HepG2 (cell line): ENCODE measurements at regions not wholly inside any gene's neighbourhood (a gene's known extent, or its start where the extent isn't known, plus 50 kb on each side); places are given as distances from the start of the nearest gene placed in this dataset.

Source experiments
- ATAC-seq: fragments of 200-7000 bp; cut with Tn5 transposase; 3 replicates; pipeline ENCODE4 v1.9.1; 2020; ENCODE audit warnings: mild to moderate bottlenecking, moderate library complexity
- BruUV-seq: library from RNA; stranded (reverse); fragments of 400-500 nt; replicated peaks from 2 replicates; lab custom pipeline; 2021; lab: Mats Ljungman, UMichigan
- CTCF ChIA-PET: fragments of 300-600 bp; formaldehyde crosslinking; extraction: SDS; loops from one replicate; lab custom pipeline; 2021; ENCODE audit warnings: low total read pairs, inconsistent platforms, low intra/inter-chr PET ratio; lab: Yijun Ruan, JAX
- POLR2A ChIA-PET: fragments of 350-600 bp; sonication (Branson Sonifier 250); formaldehyde crosslinking; loops from one replicate; lab custom pipeline; 2020; ENCODE audit warnings: antibody characterized with exemption, inconsistent platforms; lab: Yijun Ruan, JAX
- DNase-seq: peaks from one replicate; pipeline ENCODE4 v3.0.0-alpha.2; 2015; ENCODE audit warnings: low spot score
- FAIRE-seq: peaks from 3 replicates; lab custom pipeline; 2011; peaks lifted over from hg19 to GRCh38; lab: Jason Lieb, UNC
- H2AFZ ChIP-seq: one replicate; pipeline ENCODE4 v1.6.1; 2011; ENCODE audit warnings: low read length, inconsistent platforms
- H3K27ac ChIP-seq: fragments of 300-600 bp; 3 replicates; pipeline ENCODE4 v1.8.0; 2011; ENCODE audit warnings: mixed run types, mild to moderate bottlenecking, mixed read lengths, low read length, inconsistent platforms; ENCODE audit not compliant: insufficient read depth; ENCODE audit errors: extremely low read length
- H3K27me3 ChIP-seq, 2 experiments: fragments of 200-600 bp in 1 of 2; 2 replicates in 1 of 2; 3 replicates in 1 of 2; pipeline versions ENCODE4 v1.6.0 to v1.8.0; 2011; ENCODE audit warnings: low read length in 2 of 2, mild to moderate bottlenecking in 2 of 2, moderate library complexity in 2 of 2, inconsistent platforms in 1 of 2; ENCODE audit not compliant: insufficient read depth in 2 of 2, control insufficient read depth in 1 of 2
- H3K36me3 ChIP-seq, 2 experiments: fragments of 200-600 bp in 1 of 2; replicated peaks in 1 of 2; 2 replicates in 1 of 2; 3 replicates in 1 of 2; pipeline versions ENCODE4 v1.5.1 to v1.8.0; 2011; ENCODE audit warnings: low read length in 2 of 2, inconsistent platforms in 1 of 2; ENCODE audit not compliant: insufficient read depth in 2 of 2, control insufficient read depth in 1 of 2
- H3K4me1 ChIP-seq: 2 replicates; pipeline ENCODE4 v1.5.1; 2012; ENCODE audit warnings: low read length, inconsistent platforms; ENCODE audit not compliant: insufficient read depth
- H3K4me2 ChIP-seq: 2 replicates; pipeline ENCODE4 v1.6.0; 2011; ENCODE audit warnings: low read depth, low read length, inconsistent platforms
- H3K4me3 ChIP-seq, 3 experiments: fragments of 200-600 bp in 1 of 3; sonication (generic), shearing (Covaris generic) in 1 of 3; replicated peaks in 1 of 3; 2 replicates each; pipeline ENCODE4 v1.5.1; 2011 to 2016; ENCODE audit warnings: low read length in 3 of 3, inconsistent platforms in 2 of 3, low read depth in 2 of 3, mild to moderate bottlenecking in 2 of 3, control low read depth in 1 of 3, mixed read lengths in 1 of 3; ENCODE audit not compliant: insufficient read depth in 1 of 3
- H3K79me2 ChIP-seq: one replicate; pipeline ENCODE4 v1.6.1; 2011; ENCODE audit warnings: low read length, inconsistent platforms; ENCODE audit not compliant: insufficient read depth
- H3K9ac ChIP-seq: 2 replicates; pipeline ENCODE4 v1.6.0; 2011; ENCODE audit warnings: mild to moderate bottlenecking, low read depth, low read length, inconsistent platforms; ENCODE audit not compliant: insufficient read depth
- H3K9me3 ChIP-seq: 2 replicates; pipeline ENCODE4 v1.5.1; 2012; ENCODE audit warnings: mild to moderate bottlenecking, low read length
- H4K20me1 ChIP-seq: 2 replicates; pipeline ENCODE4 v1.6.0; 2011; ENCODE audit warnings: inconsistent platforms, mild to moderate bottlenecking, low read length, moderate library complexity; ENCODE audit not compliant: insufficient read depth
- BORCS8-MEF2B ChIP-seq: sonication (generic); formaldehyde crosslinking; IDR thresholded peaks from 2 replicates; pipeline ENCODE4 v1.8.0; 2022; ENCODE audit warnings: mild to moderate bottlenecking, missing genetic modification reagents
- HES4 ChIP-seq: sonication (generic); formaldehyde crosslinking; IDR thresholded peaks from 2 replicates; pipeline ENCODE4 v1.9.0; 2021; ENCODE audit warnings: mild to moderate bottlenecking, missing genetic modification reagents, borderline replicate concordance
- NR1H2 ChIP-seq: sonication (generic); formaldehyde crosslinking; IDR thresholded peaks from 2 replicates; pipeline ENCODE4 v1.8.1; 2022; ENCODE audit warnings: low read depth, missing genetic modification reagents, borderline replicate concordance
- PBX2 ChIP-seq: IDR thresholded peaks from 2 replicates; pipeline ENCODE4 v1.6.1; 2016; ENCODE audit warnings: control low read depth
- PHF5A ChIP-seq: IDR thresholded peaks from one replicate; pipeline ENCODE4 v1.6.1; 2018; ENCODE audit warnings: low read depth, missing genetic modification reagents; ENCODE audit not compliant: unreplicated experiment
- RBM39 ChIP-seq: fragments of 200-400 bp; formaldehyde crosslinking; IDR thresholded peaks from one replicate; pipeline ENCODE4 v1.6.1; 2018; ENCODE audit warnings: antibody characterized with exemption, mild to moderate bottlenecking, low read depth, low read length; ENCODE audit not compliant: poor library complexity, severe bottlenecking
- YEATS4 ChIP-seq: sonication (generic); formaldehyde crosslinking; IDR thresholded peaks from 2 replicates; pipeline ENCODE4 v1.4.0; 2020; ENCODE audit warnings: missing genetic modification reagents, borderline replicate concordance
- ZC3H4 ChIP-seq: sonication (generic); formaldehyde crosslinking; IDR thresholded peaks from 2 replicates; pipeline ENCODE4 v1.4.0; 2020; ENCODE audit warnings: missing genetic modification reagents, borderline replicate concordance
- ZNF296 ChIP-seq: sonication (generic); formaldehyde crosslinking; conservative IDR thresholded peaks from 2 replicates; pipeline ENCODE4 v1.5.0; 2020; ENCODE audit warnings: mild to moderate bottlenecking, missing genetic modification reagents
- ZNF530 ChIP-seq: sonication (generic); formaldehyde crosslinking; IDR thresholded peaks from 2 replicates; pipeline ENCODE4 v1.5.0; 2020; ENCODE audit warnings: low read depth, mild to moderate bottlenecking, missing genetic modification reagents
- ZNF543 ChIP-seq: sonication (generic); formaldehyde crosslinking; IDR thresholded peaks from 2 replicates; pipeline ENCODE4 v1.4.0; 2020; ENCODE audit warnings: mild to moderate bottlenecking, missing genetic modification reagents
- ZNF713 ChIP-seq: sonication (generic); formaldehyde crosslinking; IDR thresholded peaks from 2 replicates; pipeline ENCODE4 v1.4.0; 2020; ENCODE audit warnings: mild to moderate bottlenecking, missing genetic modification reagents
- ZNF770 ChIP-seq: sonication (generic); formaldehyde crosslinking; IDR thresholded peaks from 2 replicates; pipeline ENCODE4 v1.5.0; 2020; ENCODE audit warnings: mild to moderate bottlenecking, missing genetic modification reagents
- ZSCAN20 ChIP-seq: sonication (generic); formaldehyde crosslinking; IDR thresholded peaks from 2 replicates; pipeline ENCODE4 v1.4.0; 2020; ENCODE audit warnings: missing genetic modification reagents, mild to moderate bottlenecking, borderline replicate concordance
- ZSCAN21 ChIP-seq: sonication (generic); formaldehyde crosslinking; IDR thresholded peaks from 2 replicates; pipeline ENCODE4 v1.8.0; 2022; ENCODE audit warnings: mild to moderate bottlenecking, missing genetic modification reagents, moderate library complexity, borderline replicate concordance
- WGBS: methylation state at CpG from one replicate; pipeline ENCODE4 v1.1.6; 2017; ENCODE audit warnings: low lambda C conversion rate; 5-methylcytosine and 5-hydroxymethylcytosine counted together
- in situ Hi-C: cut with HindIII; loops from 2 replicates; pipeline ENCODE4 v1.10.0; 2017; ENCODE audit warnings: low pct_unique_long_range_greater_than_20kb; ENCODE audit not compliant: extremely low pct_ligation_motif_present
- intact Hi-C: fragments of 100-400 bp; cut with micrococcal nuclease; formaldehyde crosslinking; loops from one replicate; pipeline ENCODE4 v1.10.0; 2022; ENCODE audit not compliant: unreplicated experiment
- TF ChIP-seq, protein P1 (sequence below): sonication (generic); formaldehyde crosslinking; IDR thresholded peaks from 2 replicates; pipeline ENCODE4 v1.4.0; 2020; ENCODE audit warnings: low read depth, mild to moderate bottlenecking, missing genetic modification reagents
- TF ChIP-seq, protein P2 (sequence below): sonication (generic); formaldehyde crosslinking; IDR thresholded peaks from 2 replicates; pipeline ENCODE4 v1.4.0; 2020; ENCODE audit warnings: missing genetic modification reagents, borderline replicate concordance

- no peak for TF ChIP-seq ZNF296 (CRISPR knock-in tag)
Measured at GRCh38 chr2:136444323-136444722, 321.0 kb upstream of the THSD7B start (continued).

DNA sequence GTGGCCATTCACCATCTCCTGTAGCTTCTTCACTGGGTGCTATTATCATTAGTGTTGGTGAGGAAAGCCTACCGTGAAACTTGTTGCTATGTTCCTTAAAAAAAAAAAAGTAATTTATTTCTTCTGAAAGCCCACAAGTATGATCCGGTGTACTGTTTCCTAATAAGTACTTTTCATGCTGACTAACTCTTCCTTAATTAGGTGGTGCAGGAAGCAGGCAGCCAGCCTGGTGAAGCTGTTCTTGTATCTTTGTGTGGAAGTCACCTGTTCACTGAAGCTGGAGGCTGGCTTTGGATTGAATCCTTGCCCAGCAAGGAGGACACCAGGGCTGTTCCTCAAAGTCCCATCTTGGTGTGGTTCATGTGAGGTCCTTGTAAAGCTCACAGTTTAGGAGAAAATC is 321.7 kb upstream of the THSD7B start:
- Histone ChIP-seq H3K27me3 (peaks cover 0 to 3% of the 10 kb centered on the region in 2 experiments; a peak in 3 of 5 replicates), H3K4me3 (no peak overlapping the region), H2AFZ (no peak overlapping the region), H3K27ac (no peak overlapping the region), H3K9me3 (no peaks in the 10 kb centered on the region), H3K9ac (no peak overlapping the region), H3K4me2 (no peak overlapping the region), H4K20me1 (no peaks in the 10 kb centered on the region), H3K36me3 (no peaks in the 10 kb centered on the region), H3K4me1 (no peaks in the 10 kb centered on the region), H3K79me2 (no peaks in the 10 kb centered on the region)
- no peak for DNase-seq
- ChIA-PET CTCF (no interaction called here), POLR2A (no interaction called here)
- intact Hi-C loops: no loop called here
- ATAC-seq: no peak
- WGBS: 8% methylated on average over 2 of the region's 2 CpGs
- no TSS peak for BruUV-seq
- no peak for FAIRE-seq
- in situ Hi-C loops: no loop called here
- TF ChIP-seq YEATS4 (CRISPR knock-in tag): no peak
- TF ChIP-seq ZNF530 (CRISPR knock-in tag): no peak
- no peak for TF ChIP-seq NR1H2 (CRISPR knock-in tag)
- TF ChIP-seq ZNF713 (CRISPR knock-in tag): no peak
- no peak for TF ChIP-seq RBM39
- TF ChIP-seq BORCS8-MEF2B (CRISPR knock-in tag): no peak
- TF ChIP-seq PHF5A (CRISPR knock-in tag): no peak
- TF ChIP-seq ZC3H4 (CRISPR knock-in tag): no peak
- TF ChIP-seq, protein P1, sequence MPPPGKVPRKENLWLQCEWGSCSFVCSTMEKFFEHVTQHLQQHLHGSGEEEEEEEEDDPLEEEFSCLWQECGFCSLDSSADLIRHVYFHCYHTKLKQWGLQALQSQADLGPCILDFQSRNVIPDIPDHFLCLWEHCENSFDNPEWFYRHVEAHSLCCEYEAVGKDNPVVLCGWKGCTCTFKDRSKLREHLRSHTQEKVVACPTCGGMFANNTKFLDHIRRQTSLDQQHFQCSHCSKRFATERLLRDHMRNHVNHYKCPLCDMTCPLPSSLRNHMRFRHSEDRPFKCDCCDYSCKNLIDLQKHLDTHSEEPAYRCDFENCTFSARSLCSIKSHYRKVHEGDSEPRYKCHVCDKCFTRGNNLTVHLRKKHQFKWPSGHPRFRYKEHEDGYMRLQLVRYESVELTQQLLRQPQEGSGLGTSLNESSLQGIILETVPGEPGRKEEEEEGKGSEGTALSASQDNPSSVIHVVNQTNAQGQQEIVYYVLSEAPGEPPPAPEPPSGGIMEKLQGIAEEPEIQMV (CRISPR knock-in tag): no peak
- TF ChIP-seq, protein P2, sequence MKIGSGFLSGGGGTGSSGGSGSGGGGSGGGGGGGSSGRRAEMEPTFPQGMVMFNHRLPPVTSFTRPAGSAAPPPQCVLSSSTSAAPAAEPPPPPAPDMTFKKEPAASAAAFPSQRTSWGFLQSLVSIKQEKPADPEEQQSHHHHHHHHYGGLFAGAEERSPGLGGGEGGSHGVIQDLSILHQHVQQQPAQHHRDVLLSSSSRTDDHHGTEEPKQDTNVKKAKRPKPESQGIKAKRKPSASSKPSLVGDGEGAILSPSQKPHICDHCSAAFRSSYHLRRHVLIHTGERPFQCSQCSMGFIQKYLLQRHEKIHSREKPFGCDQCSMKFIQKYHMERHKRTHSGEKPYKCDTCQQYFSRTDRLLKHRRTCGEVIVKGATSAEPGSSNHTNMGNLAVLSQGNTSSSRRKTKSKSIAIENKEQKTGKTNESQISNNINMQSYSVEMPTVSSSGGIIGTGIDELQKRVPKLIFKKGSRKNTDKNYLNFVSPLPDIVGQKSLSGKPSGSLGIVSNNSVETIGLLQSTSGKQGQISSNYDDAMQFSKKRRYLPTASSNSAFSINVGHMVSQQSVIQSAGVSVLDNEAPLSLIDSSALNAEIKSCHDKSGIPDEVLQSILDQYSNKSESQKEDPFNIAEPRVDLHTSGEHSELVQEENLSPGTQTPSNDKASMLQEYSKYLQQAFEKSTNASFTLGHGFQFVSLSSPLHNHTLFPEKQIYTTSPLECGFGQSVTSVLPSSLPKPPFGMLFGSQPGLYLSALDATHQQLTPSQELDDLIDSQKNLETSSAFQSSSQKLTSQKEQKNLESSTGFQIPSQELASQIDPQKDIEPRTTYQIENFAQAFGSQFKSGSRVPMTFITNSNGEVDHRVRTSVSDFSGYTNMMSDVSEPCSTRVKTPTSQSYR: no peak
- no peak for TF ChIP-seq HES4
- no peak for TF ChIP-seq ZNF543 (CRISPR knock-in tag)
- TF ChIP-seq PBX2 (CRISPR knock-in tag): no peak
- no peak for TF ChIP-seq ZSCAN20 (CRISPR knock-in tag)
- no peak for TF ChIP-seq ZSCAN21 (CRISPR knock-in tag)
- TF ChIP-seq ZNF770 (CRISPR knock-in tag): no peak
